OCI-LY1 (cell line): ENCODE measurements at regions not wholly inside any gene's neighbourhood (a gene's known extent, or its start where the extent isn't known, plus 50 kb on each side); places are given as distances from the start of the nearest gene placed in this dataset.

ENCODE experiments used
- H2AFZ ChIP-seq: fragments of 200-600 bp; sonication (generic), shearing (Covaris generic); 2 replicates; pipeline ENCODE4 v1.6.0; 2014; ENCODE audit warnings: antibody characterized with exemption, mild to moderate bottlenecking, low read length
- H3F3A ChIP-seq: fragments of 200-600 bp; sonication (generic), shearing (Covaris generic); 2 replicates; pipeline ENCODE4 v1.6.0; 2014; ENCODE audit warnings: mild to moderate bottlenecking, antibody characterized with exemption, low read length, moderate library complexity; ENCODE audit not compliant: insufficient read depth
- H3K27ac ChIP-seq: fragments of 200-600 bp; sonication (generic); 2 replicates; pipeline ENCODE4 v1.5.1; 2014; ENCODE audit warnings: low read length, mixed run types, mild to moderate bottlenecking, low read depth; ENCODE audit not compliant: poor library complexity, severe bottlenecking
- H3K27me3 ChIP-seq: fragments of 200-600 bp; sonication (generic); 2 replicates; pipeline ENCODE4 v1.6.0; 2014; ENCODE audit warnings: antibody characterized with exemption, mild to moderate bottlenecking, low read length, moderate library complexity; ENCODE audit not compliant: insufficient read depth
- H3K36me3 ChIP-seq: fragments of 200-600 bp; sonication (generic); 2 replicates; pipeline ENCODE4 v1.6.1; 2014; ENCODE audit warnings: mild to moderate bottlenecking, antibody characterized with exemption, low read length, moderate library complexity, mixed read lengths; ENCODE audit not compliant: insufficient read depth
- H3K4me1 ChIP-seq: fragments of 200-600 bp; sonication (generic); 2 replicates; pipeline ENCODE4 v1.5.1; 2014; ENCODE audit warnings: mild to moderate bottlenecking, low read length, moderate library complexity; ENCODE audit not compliant: insufficient read depth, severe bottlenecking
- H3K4me2 ChIP-seq: fragments of 200-600 bp; sonication (generic), shearing (Covaris generic); 2 replicates; pipeline ENCODE4 v1.6.1; 2014; ENCODE audit warnings: low read length
- H3K4me3 ChIP-seq: fragments of 200-600 bp; sonication (generic); 2 replicates; pipeline ENCODE4 v1.5.1; 2014; ENCODE audit warnings: low read length, low read depth, mild to moderate bottlenecking, mixed read lengths; ENCODE audit not compliant: poor library complexity, severe bottlenecking
- H3K79me2 ChIP-seq: fragments of 200-600 bp; shearing (Covaris generic); 2 replicates; pipeline ENCODE4 v1.6.1; 2016; ENCODE audit warnings: mixed run types, low read length, mixed read lengths; ENCODE audit not compliant: insufficient read depth
- H3K9ac ChIP-seq: fragments of 200-600 bp; sonication (generic), shearing (Covaris generic); 2 replicates; pipeline ENCODE4 v1.6.1; 2014; ENCODE audit warnings: mild to moderate bottlenecking, low read length, mixed read lengths
- H3K9me2 ChIP-seq: fragments of 200-600 bp; sonication (generic), shearing (Covaris generic); 2 replicates; pipeline ENCODE4 v1.6.1; 2014; ENCODE audit warnings: low read depth, mild to moderate bottlenecking, low read length, mixed read lengths
- H3K9me3 ChIP-seq: fragments of 200-600 bp; shearing (Covaris generic); 2 replicates; pipeline ENCODE4 v1.6.1; 2014; ENCODE audit warnings: low read length, mixed read lengths
- H4K20me1 ChIP-seq: fragments of 200-600 bp; sonication (generic), shearing (Covaris generic); 2 replicates; pipeline ENCODE4 v1.6.0; 2016; ENCODE audit warnings: mild to moderate bottlenecking, low read length; ENCODE audit not compliant: insufficient read depth
- CTCF ChIP-seq: fragments of 200-600 bp; sonication (generic), shearing (Covaris generic); IDR thresholded peaks from 2 replicates; pipeline ENCODE4 v1.5.1; 2017; ENCODE audit warnings: mild to moderate bottlenecking, antibody characterized with exemption, low read length, moderate library complexity, mixed read lengths
- EZH2 ChIP-seq: fragments of 200-600 bp; sonication (generic), shearing (Covaris generic); IDR thresholded peaks from 2 replicates; pipeline ENCODE4 v1.8.0; 2017; ENCODE audit warnings: borderline replicate concordance, mixed run types, mild to moderate bottlenecking, antibody characterized with exemption, low read length, moderate library complexity, mixed read lengths

- Histone ChIP-seq H3K9me3 (no peaks in the 10 kb centered on the region), H4K20me1 (no peaks in the 10 kb centered on the region), H3K4me2 (no peak overlapping the region), H3K4me1 (no peaks in the 10 kb centered on the region), H2AFZ (no peak overlapping the region), H3K27ac (no peak overlapping the region), H3K4me3 (no peak overlapping the region), H3K36me3 (no peaks in the 10 kb centered on the region), H3K9ac (no peak overlapping the region), H3K9me2 (no peaks in the 10 kb centered on the region), H3F3A (no peaks in the 10 kb centered on the region), H3K27me3 (no peaks in the 10 kb centered on the region), H3K79me2 (no peaks in the 10 kb centered on the region)
- TF ChIP-seq CTCF (no peak), EZH2 (no peak)
Measured at GRCh38 chr18:14958701-14959100, 210.7 kb downstream of the ANKRD30B start.

GRCh38 chr18:14959550-14959949 lies 211.6 kb downstream of the ANKRD30B start:
- Histone ChIP-seq H3F3A (no peaks in the 10 kb centered on the region), H3K27me3 (no peaks in the 10 kb centered on the region), H4K20me1 (no peaks in the 10 kb centered on the region), H3K4me2 (no peak overlapping the region), H3K4me3 (no peak overlapping the region), H3K9me3 (no peaks in the 10 kb centered on the region), H3K79me2 (no peaks in the 10 kb centered on the region), H3K4me1 (no peaks in the 10 kb centered on the region), H3K9me2 (no peaks in the 10 kb centered on the region), H3K9ac (no peak overlapping the region), H3K27ac (no peak overlapping the region), H2AFZ (no peak overlapping the region), H3K36me3 (no peaks in the 10 kb centered on the region)
- no peak for TF ChIP-seq CTCF
- TF ChIP-seq EZH2, result no peak

- Histone ChIP-seq H3K9me2 (no peaks in the 10 kb centered on the region), H3K27ac (no peak overlapping the region), H3K4me3 (no peak overlapping the region), H3K36me3 (no peaks in the 10 kb centered on the region), H3K79me2 (no peaks in the 10 kb centered on the region), H3F3A (no peaks in the 10 kb centered on the region), H3K4me2 (no peak overlapping the region), H3K9ac (no peak overlapping the region), H3K9me3 (no peaks in the 10 kb centered on the region), H3K27me3 (no peaks in the 10 kb centered on the region), H4K20me1 (no peaks in the 10 kb centered on the region), H3K4me1 (no peaks in the 10 kb centered on the region), H2AFZ (no peak overlapping the region)
- TF ChIP-seq EZH2, result no peak
- TF ChIP-seq CTCF, result no peak
Measured at GRCh38 chr18:14961991-14962390, 214.0 kb downstream of the ANKRD30B start.
